Erythroblast (primary cell): ENCODE measurements at regions not wholly inside any gene's neighbourhood (a gene's known extent, or its start where the extent isn't known, plus 50 kb on each side); places are given as distances from the start of the nearest gene placed in this dataset.
"Not testable (repeated sequence)": the region's sequence is repeated elsewhere in the genome, so short reads cannot be mapped to it uniquely, and the experiment has no call there.

Experiments used
- GATA1 ChIP-seq: IDR thresholded peaks from 2 replicates; pipeline ENCODE4 v1.6.1; 2011; ENCODE audit warnings: low read depth, mild to moderate bottlenecking, control low read depth, low read length, moderate library complexity
- POLR2A ChIP-seq: IDR thresholded peaks from 2 replicates; pipeline ENCODE4 v1.6.1; 2011; ENCODE audit warnings: mild to moderate bottlenecking, low read length

DNA sequence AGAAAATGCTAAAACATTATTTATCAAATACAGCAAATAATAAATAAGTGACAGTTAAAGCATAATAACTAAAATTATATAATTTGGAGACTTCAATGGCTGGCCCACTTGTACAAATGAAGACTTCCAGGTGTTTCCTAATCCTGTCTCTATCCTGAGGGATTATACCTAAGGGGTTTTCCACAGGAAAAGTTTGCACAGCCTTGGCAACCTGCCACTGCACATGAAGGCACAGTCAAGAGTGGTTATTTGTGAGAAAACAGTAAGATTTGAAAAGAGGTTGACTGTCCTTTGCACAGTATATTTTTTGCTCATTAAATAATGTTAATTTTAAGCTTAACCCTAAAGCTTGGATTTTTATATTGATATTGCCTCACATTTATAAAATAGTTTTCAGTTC lies 655.9 kb downstream of the TTLL7 start:
- TF ChIP-seq POLR2A, GATA1: not testable (repeated sequence)
